ENCODE measurements at regions not wholly inside any gene's neighbourhood (a gene's known extent, or its start where the extent isn't known, plus 50 kb on each side); places are given as distances from the start of the nearest gene placed in this dataset.

GRCh38 chr7:25754333-25754732, 397.7 kb upstream of the NFE2L3 start:
- intact Hi-C loops (cut with DNase I) = no loop called here
- Histone ChIP-seq H3K4me3 (no peak overlapping the region), H3K27ac (no peak overlapping the region), H3K4me1 (replicated peaks in 1 of 2) (no peaks in the 10 kb centered on the region), H3K36me3 (replicated peaks in 1 of 2) (no peaks in the 10 kb centered on the region), H3K27me3 (no peaks in the 10 kb centered on the region), H3K9me3 (replicated peaks in 1 of 3) (no peaks in the 10 kb centered on the region)
- TF ChIP-seq POLR2A (IDR thresholded peaks at IDR 0.05) = no peak
- TF ChIP-seq, protein P1, sequence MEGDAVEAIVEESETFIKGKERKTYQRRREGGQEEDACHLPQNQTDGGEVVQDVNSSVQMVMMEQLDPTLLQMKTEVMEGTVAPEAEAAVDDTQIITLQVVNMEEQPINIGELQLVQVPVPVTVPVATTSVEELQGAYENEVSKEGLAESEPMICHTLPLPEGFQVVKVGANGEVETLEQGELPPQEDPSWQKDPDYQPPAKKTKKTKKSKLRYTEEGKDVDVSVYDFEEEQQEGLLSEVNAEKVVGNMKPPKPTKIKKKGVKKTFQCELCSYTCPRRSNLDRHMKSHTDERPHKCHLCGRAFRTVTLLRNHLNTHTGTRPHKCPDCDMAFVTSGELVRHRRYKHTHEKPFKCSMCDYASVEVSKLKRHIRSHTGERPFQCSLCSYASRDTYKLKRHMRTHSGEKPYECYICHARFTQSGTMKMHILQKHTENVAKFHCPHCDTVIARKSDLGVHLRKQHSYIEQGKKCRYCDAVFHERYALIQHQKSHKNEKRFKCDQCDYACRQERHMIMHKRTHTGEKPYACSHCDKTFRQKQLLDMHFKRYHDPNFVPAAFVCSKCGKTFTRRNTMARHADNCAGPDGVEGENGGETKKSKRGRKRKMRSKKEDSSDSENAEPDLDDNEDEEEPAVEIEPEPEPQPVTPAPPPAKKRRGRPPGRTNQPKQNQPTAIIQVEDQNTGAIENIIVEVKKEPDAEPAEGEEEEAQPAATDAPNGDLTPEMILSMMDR (IDR thresholded peaks at IDR 0.05) = no peak
- 89 to 96% (median 90%) methylated on average over 7 of the region's 7 CpGs for WGBS, 4 donors
- no peak for DNase-seq

- Histone ChIP-seq H3K27ac (no peak overlapping the region), H3K4me1 (replicated peaks in 1 of 2) (no peaks in the 10 kb centered on the region)
These were observed 397.2 kb upstream of the NFE2L3 start for GRCh38 chr7:25754751-25755150.

GRCh38 chr7:25756601-25757000, 395.4 kb upstream of the NFE2L3 start:
- intact Hi-C loops (cut with DNase I) = no loop called here
- H3K36me3 ChIP-seq (replicated peaks in 1 of 2) = no peaks in the 10 kb centered on the region
- H3K27me3 ChIP-seq = no peaks in the 10 kb centered on the region
- H3K9me3 ChIP-seq (replicated peaks in 1 of 3) = no peaks in the 10 kb centered on the region
- no peak for DNase-seq
- H3K27ac ChIP-seq = no peak overlapping the region
- H3K4me1 ChIP-seq (replicated peaks in 1 of 2) = no peaks in the 10 kb centered on the region
- TF ChIP-seq POLR2A (IDR thresholded peaks at IDR 0.05) = no peak
- TF ChIP-seq, protein P1 (IDR thresholded peaks at IDR 0.05) = no peak
- H3K4me3 ChIP-seq = no peak overlapping the region

More at GRCh38 chr7:25754751-25755150, 397.2 kb upstream of the NFE2L3 start:
- Histone ChIP-seq H3K9me3 (replicated peaks in 1 of 3) (no peaks in the 10 kb centered on the region), H3K27me3 (no peaks in the 10 kb centered on the region), H3K4me3 (no peak overlapping the region), H3K36me3 (replicated peaks in 1 of 2) (no peaks in the 10 kb centered on the region)
- TF ChIP-seq, protein P1 (IDR thresholded peaks at IDR 0.05) = no peak
- no peak for TF ChIP-seq POLR2A (IDR thresholded peaks at IDR 0.05)
- 82 to 94% (median 90%) methylated on average over 1 of the region's 1 CpG for WGBS, 4 donors
- intact Hi-C loops (cut with DNase I) = no loop called here
- DNase-seq = no peak

DNA sequence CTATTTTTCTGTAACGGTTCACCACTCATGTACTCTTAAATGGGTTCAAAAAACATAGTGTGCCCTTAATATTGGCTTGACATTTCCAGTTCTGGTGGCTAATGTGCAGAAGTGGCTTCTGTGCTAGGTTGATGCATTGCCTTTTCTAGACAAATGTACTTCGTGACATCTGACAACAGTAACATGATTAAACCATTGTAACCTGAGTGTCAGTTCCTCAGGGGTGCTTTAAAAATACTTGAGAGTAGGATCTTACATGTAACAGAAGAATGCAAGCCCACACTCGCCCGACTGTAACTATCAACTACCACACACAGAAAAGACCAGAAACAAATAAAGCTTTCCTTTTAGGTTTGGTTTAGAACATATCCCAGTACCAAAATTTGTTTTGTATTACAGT, 393.4 kb upstream of the NFE2L3 start:
- no peak for DNase-seq
- intact Hi-C loops (cut with DNase I) = no loop called here
- Histone ChIP-seq H3K27ac (no peak overlapping the region), H3K36me3 (replicated peaks in 1 of 2) (no peaks in the 10 kb centered on the region), H3K4me1 (replicated peaks in 1 of 2) (no peaks in the 10 kb centered on the region), H3K27me3 (no peaks in the 10 kb centered on the region), H3K9me3 (replicated peaks in 1 of 3) (no peaks in the 10 kb centered on the region), H3K4me3 (no peak overlapping the region)
- 77 to 81% (median 80%) methylated on average over 4 of the region's 4 CpGs for WGBS, 4 donors
- TF ChIP-seq, protein P1 (IDR thresholded peaks at IDR 0.05) = no peak
- no peak for TF ChIP-seq POLR2A (IDR thresholded peaks at IDR 0.05)

Data from adrenal gland (tissue), 9 donors.